HFF-Myc (cell line): ENCODE measurements at regions not wholly inside any gene's neighbourhood (a gene's known extent, or its start where the extent isn't known, plus 50 kb on each side); places are given as distances from the start of the nearest gene placed in this dataset.
A peak's percentile ranks its signal among the peaks of the same experiment; 100 is the strongest.

Experiments used
- DNase-seq: peaks from one replicate; pipeline ENCODE4 v3.0.0-alpha.2; 2011; ENCODE audit warnings: low read depth; ENCODE audit errors: extremely low read depth
- H3K4me3 ChIP-seq: replicated peaks from 2 replicates; pipeline ENCODE4 v1.5.1; 2011; ENCODE audit warnings: low read depth, mild to moderate bottlenecking, control low read depth, low read length
- TF ChIP-seq, protein P1 (sequence below): IDR thresholded peaks from 2 replicates; pipeline ENCODE4 v1.5.1; 2012; ENCODE audit warnings: mild to moderate bottlenecking, low read depth, low read length, control low read depth; ENCODE audit errors: missing control alignments

DNA sequence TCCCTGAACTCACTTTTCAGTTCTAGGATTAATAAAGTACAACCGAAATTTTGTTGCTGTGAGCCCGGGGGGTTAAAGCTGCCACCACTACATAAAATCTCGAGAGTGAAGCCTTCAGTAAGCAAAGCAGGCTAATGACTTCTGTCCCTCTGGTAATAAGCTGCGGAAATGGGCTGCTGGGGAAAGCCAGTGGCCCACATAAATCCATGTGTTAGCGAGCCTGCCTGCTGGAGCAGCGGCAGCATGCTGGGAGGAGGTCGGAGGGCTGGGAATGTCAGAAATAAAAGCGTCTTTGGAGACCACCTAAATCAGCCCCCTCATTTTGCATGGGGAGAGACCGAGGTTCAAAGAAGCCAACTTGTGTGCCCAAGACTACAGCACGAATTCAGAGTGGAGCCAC is 371.7 kb downstream of the TNS1 start:
- DNase-seq = no peak
- TF ChIP-seq, protein P1, sequence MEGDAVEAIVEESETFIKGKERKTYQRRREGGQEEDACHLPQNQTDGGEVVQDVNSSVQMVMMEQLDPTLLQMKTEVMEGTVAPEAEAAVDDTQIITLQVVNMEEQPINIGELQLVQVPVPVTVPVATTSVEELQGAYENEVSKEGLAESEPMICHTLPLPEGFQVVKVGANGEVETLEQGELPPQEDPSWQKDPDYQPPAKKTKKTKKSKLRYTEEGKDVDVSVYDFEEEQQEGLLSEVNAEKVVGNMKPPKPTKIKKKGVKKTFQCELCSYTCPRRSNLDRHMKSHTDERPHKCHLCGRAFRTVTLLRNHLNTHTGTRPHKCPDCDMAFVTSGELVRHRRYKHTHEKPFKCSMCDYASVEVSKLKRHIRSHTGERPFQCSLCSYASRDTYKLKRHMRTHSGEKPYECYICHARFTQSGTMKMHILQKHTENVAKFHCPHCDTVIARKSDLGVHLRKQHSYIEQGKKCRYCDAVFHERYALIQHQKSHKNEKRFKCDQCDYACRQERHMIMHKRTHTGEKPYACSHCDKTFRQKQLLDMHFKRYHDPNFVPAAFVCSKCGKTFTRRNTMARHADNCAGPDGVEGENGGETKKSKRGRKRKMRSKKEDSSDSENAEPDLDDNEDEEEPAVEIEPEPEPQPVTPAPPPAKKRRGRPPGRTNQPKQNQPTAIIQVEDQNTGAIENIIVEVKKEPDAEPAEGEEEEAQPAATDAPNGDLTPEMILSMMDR = no peak
- H3K4me3 ChIP-seq = no peak overlapping the region

DNA sequence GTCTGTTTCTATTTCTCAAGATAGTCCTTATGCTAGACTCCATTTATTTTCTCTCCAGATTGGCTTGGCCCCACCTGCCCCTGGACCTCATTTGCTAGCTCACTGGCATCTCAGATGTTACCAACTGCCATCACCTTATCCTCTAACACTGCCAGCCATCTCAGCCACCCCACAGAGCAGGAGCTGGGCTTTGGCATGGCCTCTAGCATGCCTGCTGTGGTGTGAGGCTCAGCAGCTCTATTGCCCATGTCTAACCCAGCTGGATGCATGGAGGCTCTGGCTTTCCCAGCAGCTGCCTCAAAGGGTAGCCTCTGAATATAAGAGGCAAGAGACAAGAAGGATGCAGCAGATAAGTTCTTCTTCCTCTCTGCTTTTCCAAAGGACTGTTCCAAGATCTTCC is 373.4 kb downstream of the TNS1 start:
- no peak overlapping the region for H3K4me3 ChIP-seq
- TF ChIP-seq, protein P1 = no peak
- DNase-seq = no peak

DNA sequence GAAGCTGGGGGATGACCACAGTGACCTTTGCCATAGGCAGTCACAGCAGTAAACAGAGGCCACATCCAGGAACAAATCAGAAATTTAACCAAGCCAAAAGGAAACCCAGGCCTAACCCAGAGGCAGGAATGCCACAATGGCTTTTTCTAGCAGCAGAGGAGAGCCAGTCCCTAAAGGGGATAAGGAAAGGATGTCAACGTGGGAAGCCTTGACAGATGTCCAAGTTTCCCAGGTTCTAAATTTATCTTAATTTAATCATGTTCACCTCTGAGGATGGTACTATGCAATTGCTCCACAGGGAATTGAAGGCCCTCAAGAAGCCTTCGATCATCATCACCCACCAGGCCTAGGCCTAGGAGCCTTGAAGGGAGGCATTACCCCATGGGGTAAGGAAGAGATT is 374.7 kb downstream of the TNS1 start:
- TF ChIP-seq, protein P1 = no peak
- no peak for DNase-seq
- no peak overlapping the region for H3K4me3 ChIP-seq

DNA sequence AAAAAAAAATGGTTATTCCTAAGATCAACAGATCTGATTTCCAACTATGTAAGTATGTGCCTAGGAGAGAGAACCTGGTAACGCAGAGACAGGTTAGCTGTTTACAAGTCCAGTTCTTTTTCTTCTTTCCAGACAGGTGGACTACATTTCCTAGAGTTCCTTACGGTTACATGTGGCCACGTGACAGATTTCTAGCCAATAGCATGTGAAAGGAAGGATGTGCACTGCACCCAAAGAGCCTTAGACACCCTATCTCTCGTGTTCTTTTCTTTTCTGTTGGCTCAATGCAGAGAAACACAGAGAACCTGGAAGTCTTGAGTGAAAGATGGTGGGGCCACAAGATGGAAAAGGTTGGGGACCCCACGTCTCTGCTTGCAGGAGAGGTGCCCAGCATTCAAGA is 375.9 kb downstream of the TNS1 start:
- DNase-seq = no peak

DNA sequence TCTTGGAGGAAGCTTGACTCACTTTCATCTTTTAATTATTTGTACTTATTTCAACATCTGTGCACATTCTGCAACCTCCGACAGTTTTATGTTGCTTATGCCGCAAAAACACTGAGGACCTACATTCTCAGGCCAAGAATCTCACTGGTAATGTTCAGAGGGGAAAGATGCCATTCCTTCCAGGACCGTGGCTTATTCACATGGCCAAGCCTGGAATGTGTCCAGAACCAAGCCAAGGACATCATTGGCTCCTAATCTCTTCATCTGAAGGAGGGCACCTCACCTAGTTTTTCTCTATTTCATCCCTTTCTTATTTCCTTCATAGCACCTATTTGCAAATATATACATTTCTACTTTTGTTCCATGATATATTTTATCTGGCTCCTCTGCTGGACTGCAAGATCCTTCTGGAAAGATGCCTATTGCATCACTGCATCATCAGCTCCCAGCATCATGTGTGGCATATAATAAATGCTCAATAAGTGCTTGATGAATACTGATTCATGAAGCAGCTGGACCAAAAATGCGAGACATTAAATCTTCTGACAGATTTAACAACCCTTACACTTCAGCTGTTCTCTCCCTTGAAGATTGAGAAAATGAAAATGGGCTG is 377.1 kb downstream of the TNS1 start:
- H3K4me3 ChIP-seq = no peak overlapping the region
- TF ChIP-seq, protein P1 = no peak
- DNase-seq = peak; percentile 25

More for the DNA sequence above, 375.9 kb downstream of the TNS1 start:
- TF ChIP-seq, protein P1 = no peak
- no peak overlapping the region for H3K4me3 ChIP-seq

DNA sequence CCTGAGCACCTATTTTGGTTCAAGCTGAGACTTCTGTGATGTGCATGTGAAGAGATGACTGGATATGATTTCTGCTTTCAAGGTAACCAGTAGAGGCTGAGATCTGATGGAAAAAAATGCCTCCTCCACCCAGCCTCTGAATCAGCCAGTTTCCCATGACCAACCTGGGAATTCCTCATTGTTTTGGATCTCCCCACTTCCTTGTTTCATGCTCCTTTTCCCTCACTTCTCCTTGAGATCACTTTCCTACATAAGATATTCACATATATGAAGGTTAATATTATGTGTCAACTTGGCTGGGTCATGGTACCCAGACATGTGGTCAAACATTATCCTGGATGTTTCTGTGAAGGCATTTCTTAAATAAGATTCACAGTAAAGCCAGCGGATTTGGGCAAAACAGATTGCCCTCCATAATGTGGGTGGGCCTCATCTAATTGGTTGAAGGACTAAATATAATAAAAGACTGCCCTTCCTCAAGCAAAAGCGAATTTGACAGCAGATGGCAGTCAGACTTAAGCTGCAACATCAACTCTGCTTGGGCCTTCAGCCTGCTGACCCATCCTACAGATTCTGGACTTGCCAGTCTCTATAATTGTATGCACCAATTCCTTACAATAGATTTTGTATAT is 379.4 kb downstream of the TNS1 start:
- H3K4me3 ChIP-seq = no peak overlapping the region
- no peak for DNase-seq
- TF ChIP-seq, protein P1 = no peak
